ENCODE measurements at regions not wholly inside any gene's neighbourhood (a gene's known extent, or its start where the extent isn't known, plus 50 kb on each side); places are given as distances from the start of the nearest gene placed in this dataset.
"Not testable (repeated sequence)": the region's sequence is repeated elsewhere in the genome, so short reads cannot be mapped to it uniquely, and the experiment has no call there.

- DNase-seq, result no peak
These were observed 101.4 kb downstream of the SYF2 start for GRCh38 chr1:25130895-25131294.

DNA sequence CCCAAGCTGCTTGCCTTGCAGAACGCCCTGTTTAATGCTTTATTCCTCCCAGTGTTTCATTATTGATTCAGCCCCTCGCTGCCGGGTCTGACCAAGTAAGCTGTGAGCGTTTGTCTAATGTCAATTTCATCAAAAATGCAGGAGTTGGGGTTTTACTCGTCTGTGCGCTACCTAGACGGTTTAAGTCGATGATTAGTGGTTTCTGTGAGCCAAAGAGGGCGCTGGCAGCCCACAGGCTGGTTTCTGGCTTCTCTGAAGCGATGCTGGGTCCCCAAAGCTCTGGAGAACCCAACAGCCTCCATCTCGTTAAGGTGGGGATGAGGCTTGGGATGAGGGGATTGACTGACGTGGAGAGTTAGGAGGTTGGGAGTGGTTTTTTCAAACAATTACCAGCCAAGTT lies 102.9 kb downstream of the SYF2 start:
- no peak for DNase-seq

GRCh38 chr1:25128121-25128621 lies 104.1 kb downstream of the SYF2 start:
- DNase-seq, result no peak

DNA sequence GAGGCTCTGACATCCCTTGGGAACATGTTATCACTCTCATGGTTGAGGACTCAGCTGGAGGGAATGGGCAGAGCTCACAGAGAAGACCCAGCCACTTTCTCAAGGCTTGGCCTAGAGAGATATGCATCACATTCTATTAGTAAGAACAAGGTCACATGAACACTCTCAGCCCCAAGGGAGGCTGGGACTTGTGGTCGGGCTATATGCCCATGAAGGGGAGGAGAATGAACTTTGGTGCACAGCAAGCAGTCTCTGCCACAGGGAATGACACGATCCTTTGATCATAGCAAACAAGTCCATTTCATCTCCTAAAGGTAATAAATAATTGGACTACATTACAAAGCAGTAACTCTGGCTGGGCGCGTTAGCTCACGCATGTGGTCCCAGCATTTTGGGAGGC lies 105.7 kb downstream of the SYF2 start:
- DNase-seq, result no peak

GRCh38 chr1:25123551-25123950 lies 108.8 kb downstream of the SYF2 start:
- no peak for DNase-seq

DNA sequence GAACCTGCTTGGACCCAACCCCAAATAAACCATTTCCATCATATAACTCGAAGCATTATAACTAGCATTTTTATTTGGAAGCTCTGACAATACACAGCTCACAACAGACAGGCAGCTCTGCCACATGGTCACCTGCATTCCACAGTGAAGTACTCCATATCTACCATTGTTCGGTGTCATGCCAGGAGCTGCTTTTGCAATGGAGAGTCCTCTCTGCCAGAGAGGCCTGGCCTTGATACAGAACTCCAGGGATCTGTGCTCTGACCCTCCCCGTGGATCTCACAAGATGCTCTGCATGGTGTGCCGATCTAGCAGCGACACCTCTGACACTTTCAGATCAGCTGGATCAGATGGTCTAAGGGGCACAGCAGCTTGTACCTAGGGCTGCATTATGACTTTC lies 109.6 kb downstream of the SYF2 start:
- no peak for DNase-seq

DNA sequence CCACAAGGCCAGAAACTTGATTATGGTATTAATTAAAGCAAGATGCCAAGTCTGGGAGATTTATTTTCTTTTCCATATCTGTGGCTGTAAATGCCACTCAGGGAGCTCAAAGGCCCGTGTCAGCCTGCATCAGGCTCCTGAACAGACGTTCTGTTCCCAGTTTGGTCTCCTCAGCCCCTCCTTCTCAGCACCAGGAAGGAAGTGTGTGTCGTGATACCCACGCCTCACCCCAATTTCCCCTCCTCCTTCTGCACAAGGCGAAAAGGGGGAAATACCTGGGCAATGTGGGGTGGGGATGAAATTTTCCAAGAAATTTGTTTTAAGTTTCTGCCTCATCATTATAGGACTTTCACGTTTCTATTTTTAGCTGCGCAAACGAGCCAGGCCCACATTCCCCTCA lies 112.0 kb downstream of the SYF2 start:
- DNase-seq, result no peak

GRCh38 chr1:25118546-25118945 lies 113.8 kb downstream of the SYF2 start:
- no peak for DNase-seq

- DNase-seq, result no peak
These were observed 115.0 kb downstream of the SYF2 start for GRCh38 chr1:25117233-25117823.

- DNase-seq, result no peak
These were observed 115.5 kb downstream of the SYF2 start for GRCh38 chr1:25116832-25117231.

DNA sequence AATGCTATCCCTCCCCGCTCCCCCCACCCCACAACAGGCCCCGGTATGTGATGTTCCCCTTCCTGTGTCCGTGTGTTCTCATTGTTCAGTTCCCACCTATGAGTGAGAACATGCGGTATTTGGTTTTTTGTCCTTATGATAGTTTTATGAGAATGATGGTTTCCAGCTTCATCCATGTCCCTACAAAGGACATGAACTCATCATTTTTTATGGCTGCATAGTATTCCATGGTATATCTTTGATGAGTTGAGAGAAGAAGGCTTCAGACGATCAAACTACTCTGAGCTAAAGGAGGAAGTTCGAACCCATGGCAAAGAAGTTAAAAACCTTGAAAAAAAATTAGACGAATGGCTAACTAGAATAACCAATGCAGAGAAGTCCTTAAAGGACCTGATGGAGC lies 116.2 kb downstream of the SYF2 start:
- DNase-seq, result not testable (repeated sequence)

DNA sequence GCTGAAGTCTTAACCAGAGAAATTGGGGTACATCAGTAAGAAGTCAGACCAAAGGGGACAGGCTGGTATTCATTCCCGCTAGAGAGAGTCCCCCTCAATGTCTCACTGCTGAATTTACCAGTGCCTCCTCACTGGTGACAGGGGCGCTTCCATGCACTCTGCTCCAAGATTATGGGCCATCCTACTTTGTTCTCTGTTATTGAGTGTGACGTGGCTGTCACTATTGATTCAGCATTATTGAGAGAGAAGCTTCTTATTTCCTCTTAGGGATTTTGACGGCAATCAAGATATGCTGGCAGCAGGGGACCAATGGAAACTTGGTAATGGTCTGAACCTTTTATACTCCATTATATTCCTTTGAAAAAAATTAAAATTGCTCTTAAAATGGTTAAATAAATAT lies 118.6 kb downstream of the SYF2 start:
- no peak for DNase-seq

DNA sequence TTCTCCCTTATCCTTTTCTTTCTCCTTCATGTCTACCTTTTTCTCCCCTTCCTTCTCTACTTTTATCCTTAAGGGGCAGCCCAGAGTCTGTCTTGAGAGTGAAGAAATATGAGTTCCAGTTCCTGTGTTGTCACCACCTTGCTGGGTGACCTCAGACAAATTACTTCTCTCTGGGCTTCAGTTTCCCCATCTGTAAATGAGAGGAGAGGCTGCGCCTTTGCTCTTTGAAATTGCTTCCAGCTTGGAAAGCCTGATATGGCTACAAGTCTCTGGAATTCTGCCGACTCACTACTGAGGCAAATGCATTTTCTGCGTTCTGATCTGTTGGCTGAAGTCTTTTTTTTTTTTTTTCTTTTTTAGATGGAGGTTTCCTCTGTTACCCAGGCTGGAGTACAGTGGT lies 119.2 kb downstream of the SYF2 start:
- DNase-seq, result no peak

GRCh38 chr1:25112400-25112799 lies 119.9 kb downstream of the SYF2 start:
- DNase-seq, result no peak

DNA sequence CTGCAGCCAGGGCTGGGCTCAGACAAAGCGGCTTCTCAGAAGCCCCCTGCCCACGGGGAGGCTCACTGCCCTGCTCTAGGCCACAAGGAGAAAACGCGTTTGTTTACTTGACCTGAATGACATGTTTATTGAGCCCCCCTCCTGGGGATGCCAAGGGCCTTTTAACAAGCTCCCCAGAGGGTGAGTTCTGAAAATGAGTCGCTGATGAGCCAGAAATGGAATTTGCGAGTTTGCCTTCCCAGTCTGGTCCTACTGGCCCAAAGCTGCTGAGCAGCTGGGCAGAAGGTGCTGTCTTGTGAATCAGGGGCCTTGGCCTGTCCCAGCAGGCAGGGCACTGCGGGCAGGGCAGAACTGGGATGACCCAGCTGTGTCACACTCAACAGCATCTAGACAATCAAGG lies 120.6 kb downstream of the SYF2 start:
- no peak for DNase-seq

GRCh38 chr1:25110485-25110884 lies 121.8 kb downstream of the SYF2 start:
- no peak for DNase-seq

- DNase-seq, result no peak
These were observed 122.3 kb downstream of the SYF2 start for GRCh38 chr1:25110036-25110435.

DNA sequence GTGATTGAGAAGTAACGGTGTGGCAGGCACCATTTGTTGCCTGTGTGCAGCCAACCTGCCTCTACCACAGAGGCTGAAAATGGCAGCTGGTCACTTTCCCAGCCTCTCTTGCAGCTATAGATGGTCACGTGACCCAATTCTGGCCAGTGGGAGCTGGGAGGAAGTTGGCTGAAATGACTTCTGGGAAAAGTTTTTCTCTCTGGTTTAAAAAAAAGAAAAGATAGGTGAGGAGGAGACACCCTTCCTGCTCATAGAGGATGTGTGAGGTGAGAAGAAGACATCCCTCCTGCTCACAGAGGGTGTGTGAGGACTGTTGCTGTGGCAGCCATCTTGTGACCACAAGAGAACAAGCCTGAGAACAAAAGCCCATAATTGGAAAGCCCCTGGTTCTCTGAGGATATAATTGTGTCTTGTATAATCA lies 122.8 kb downstream of the SYF2 start:
- DNase-seq, result no peak

- no peak for DNase-seq
These were observed 124.7 kb downstream of the SYF2 start for GRCh38 chr1:25107643-25108010.

DNA sequence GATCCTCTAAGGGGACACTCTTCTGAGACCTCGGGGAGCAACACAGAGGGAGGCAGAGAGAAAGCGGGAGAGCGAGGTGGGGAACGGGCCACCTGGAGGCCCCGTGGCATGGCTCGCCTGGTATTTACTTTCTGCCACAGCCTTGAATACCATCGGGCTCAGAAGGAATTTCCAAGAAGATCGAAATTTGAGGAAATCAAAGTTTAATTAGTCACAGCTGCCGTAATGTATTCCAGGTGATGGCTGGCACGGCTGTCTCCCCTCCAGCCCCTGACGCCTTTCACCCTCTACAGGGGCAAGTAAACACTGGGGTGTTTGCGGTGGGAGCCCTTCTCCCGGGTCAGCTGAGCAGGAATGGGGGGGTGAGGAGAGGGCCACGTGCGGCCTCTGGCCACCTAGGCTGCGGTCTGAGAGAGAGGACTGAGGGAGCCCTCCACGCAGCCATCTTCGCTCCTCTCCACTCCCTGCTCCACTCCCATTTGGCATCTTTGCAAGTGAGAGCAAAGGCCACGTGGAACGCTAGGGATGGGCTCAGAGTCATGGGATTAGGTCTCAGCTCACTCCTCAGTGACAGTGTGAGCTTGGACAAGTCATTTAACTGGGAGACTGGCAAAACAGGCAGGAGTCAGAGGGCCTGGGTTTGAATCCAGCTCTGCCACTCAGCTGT lies 125.2 kb downstream of the SYF2 start:
- DNase-seq, result no peak

GRCh38 chr1:25106352-25106751 lies 126.0 kb downstream of the SYF2 start:
- DNase-seq, result no peak

- no peak for DNase-seq
These were observed 126.5 kb downstream of the SYF2 start for GRCh38 chr1:25105836-25106235.

GRCh38 chr1:25104932-25105561 lies 127.3 kb downstream of the SYF2 start:
- no peak for DNase-seq

DNA sequence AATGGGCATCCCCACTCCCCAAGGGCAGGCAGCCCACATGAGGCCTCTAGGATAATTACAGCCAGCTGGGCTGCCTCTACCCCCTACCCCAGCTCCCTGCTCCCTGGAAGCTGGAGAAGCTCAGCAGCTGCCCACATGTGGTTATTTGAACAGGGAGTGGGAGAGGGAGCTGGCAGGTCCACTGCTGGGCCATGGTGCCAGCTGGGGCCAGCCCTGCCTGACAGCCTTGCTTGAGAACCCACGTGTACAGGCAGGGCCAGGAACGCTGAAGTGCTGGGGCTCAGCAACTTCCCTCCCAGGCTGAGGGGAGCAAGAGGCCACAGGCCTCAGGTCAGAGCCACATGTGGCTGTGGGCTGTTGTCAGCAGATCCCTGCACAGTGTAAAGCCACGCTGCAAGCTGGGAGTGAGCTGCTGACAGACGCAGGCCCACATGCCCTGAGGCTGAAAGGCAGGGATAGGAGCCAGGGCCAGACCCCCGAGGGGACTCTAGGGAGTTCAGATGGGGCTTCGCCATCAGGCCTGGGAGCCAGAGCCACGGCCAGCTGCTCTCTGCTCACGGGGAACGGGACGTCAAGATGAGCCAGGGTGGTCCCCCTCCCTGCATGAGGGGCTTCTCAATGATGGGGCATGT lies 129.0 kb downstream of the SYF2 start:
- no peak for DNase-seq
